ENCODE measurements at regions not wholly inside any gene's neighbourhood (a gene's known extent, or its start where the extent isn't known, plus 50 kb on each side); places are given as distances from the start of the nearest gene placed in this dataset.

- DNase-seq = no peak
- TF ChIP-seq EZH2 (IDR thresholded peaks at IDR 0.05; ENCODE audit: borderline replicate concordance, insufficient read depth, low read depth, low read length, poor library complexity, severe bottlenecking) (no peak), CTCF (IDR thresholded peaks at IDR 0.05) (no peak)
- Histone ChIP-seq H3K4me2 (replicated peaks; ENCODE audit: low read depth, low read length, poor library complexity, severe bottlenecking) (no peak overlapping the region), H4K20me1 (ENCODE audit: control insufficient read depth, insufficient read depth, low read length, poor library complexity, severe bottlenecking) (no peaks in the 10 kb centered on the region), H3K4me3 (ENCODE audit: control extremely low read depth in 1 of 5, extremely low read depth in 1 of 5, insufficient read depth in 1 of 5, low read depth in 2 of 5, low read length in 4 of 5) (no peak overlapping the region), H3K27ac (ENCODE audit: low read length in 2 of 2) (no peak overlapping the region), H3K36me3 (replicated peaks in 1 of 2; ENCODE audit: control extremely low read depth in 1 of 2, control insufficient read depth in 1 of 2, extremely low read depth in 1 of 2, insufficient read depth in 2 of 2, low read length in 1 of 2) (no peaks in the 10 kb centered on the region), H3K9ac (ENCODE audit: low read length) (no peak overlapping the region), H2AFZ (ENCODE audit: insufficient read depth, low read depth, low read length, poor library complexity, severe bottlenecking) (no peak overlapping the region), H3K9me3 (ENCODE audit: control extremely low read depth in 1 of 3, control insufficient read depth in 2 of 3, insufficient read depth in 1 of 3, low read length in 2 of 3) (peaks cover 3 to 16% (median 8%) of the 10 kb centered on the region in 3 donors), H3K27me3 (replicated peaks in 1 of 4; ENCODE audit: control extremely low read depth in 1 of 4, control insufficient read depth in 3 of 4, insufficient read depth in 4 of 4, low read length in 3 of 4) (no peaks in the 10 kb centered on the region), H3K79me2 (ENCODE audit: control insufficient read depth, insufficient read depth, low read length) (no peaks in the 10 kb centered on the region), H3K4me1 (ENCODE audit: control insufficient read depth in 2 of 2, insufficient read depth in 2 of 2, low read length in 2 of 2) (no peaks in the 10 kb centered on the region)
- POLR2A ChIA-PET = no interaction called here
- CTCF ChIA-PET = no interaction called here
- intact Hi-C loops (cut with micrococcal nuclease) = no loop called here
- Mint-ChIP-seq H3K4me1 (no peaks in the 10 kb centered on the region), H3K4me3 (no peak overlapping the region), H3K9me3 (ENCODE audit: insufficient read depth) (peaks cover 20% of the 10 kb centered on the region), H3K27me3 (no peaks in the 10 kb centered on the region), H3K27ac (no peak overlapping the region)
- ATAC-seq (ENCODE audit: low read depth) = no peak
Observed at GRCh38 chr10:37667736-37668135, 189.7 kb downstream of the ZNF248 start.

- 45% methylated on average over 1 of the region's 2 CpGs for WGBS (ENCODE audit: insufficient coverage)
- H3K27ac Mint-ChIP-seq = no peak overlapping the region
- no peak for ATAC-seq (ENCODE audit: low read depth)
- Histone ChIP-seq H3K79me2 (ENCODE audit: control insufficient read depth, insufficient read depth, low read length) (no peaks in the 10 kb centered on the region), H4K20me1 (ENCODE audit: control insufficient read depth, insufficient read depth, low read length, poor library complexity, severe bottlenecking) (no peaks in the 10 kb centered on the region), H3K36me3 (replicated peaks in 1 of 2; ENCODE audit: control extremely low read depth in 1 of 2, control insufficient read depth in 1 of 2, extremely low read depth in 1 of 2, insufficient read depth in 2 of 2, low read length in 1 of 2) (no peaks in the 10 kb centered on the region), H3K4me1 (ENCODE audit: control insufficient read depth in 2 of 2, insufficient read depth in 2 of 2, low read length in 2 of 2) (no peaks in the 10 kb centered on the region), H3K4me3 (ENCODE audit: control extremely low read depth in 1 of 5, extremely low read depth in 1 of 5, insufficient read depth in 1 of 5, low read depth in 2 of 5, low read length in 4 of 5) (no peak overlapping the region), H2AFZ (ENCODE audit: insufficient read depth, low read depth, low read length, poor library complexity, severe bottlenecking) (no peak overlapping the region), H3K27ac (ENCODE audit: low read length in 2 of 2) (no peak overlapping the region), H3K9ac (ENCODE audit: low read length) (no peak overlapping the region), H3K4me2 (replicated peaks; ENCODE audit: low read depth, low read length, poor library complexity, severe bottlenecking) (no peak overlapping the region), H3K27me3 (replicated peaks in 1 of 4; ENCODE audit: control extremely low read depth in 1 of 4, control insufficient read depth in 3 of 4, insufficient read depth in 4 of 4, low read length in 3 of 4) (no peaks in the 10 kb centered on the region), H3K9me3 (ENCODE audit: control extremely low read depth in 1 of 3, control insufficient read depth in 2 of 3, insufficient read depth in 1 of 3, low read length in 2 of 3) (peaks cover 0 to 25% (median 1%) of the 10 kb centered on the region in 3 donors)
- no peaks in the 10 kb centered on the region for H3K27me3 Mint-ChIP-seq
- DNase-seq = no peak
- no peak for TF ChIP-seq EZH2 (IDR thresholded peaks at IDR 0.05; ENCODE audit: borderline replicate concordance, insufficient read depth, low read depth, low read length, poor library complexity, severe bottlenecking)
- no peak for TF ChIP-seq CTCF (IDR thresholded peaks at IDR 0.05)
- intact Hi-C loops (cut with micrococcal nuclease) = no loop called here
- H3K9me3 Mint-ChIP-seq (ENCODE audit: insufficient read depth) = peaks cover 14% of the 10 kb centered on the region
- H3K4me3 Mint-ChIP-seq = no peak overlapping the region
- CTCF ChIA-PET = no interaction called here
- H3K4me1 Mint-ChIP-seq = no peaks in the 10 kb centered on the region
- POLR2A ChIA-PET = no interaction called here
Observed at GRCh38 chr10:37654466-37654865, 202.9 kb downstream of the ZNF248 start.
